Epithelial cell of proximal tubule (primary cell): ENCODE measurements at regions not wholly inside any gene's neighbourhood (a gene's known extent, or its start where the extent isn't known, plus 50 kb on each side); places are given as distances from the start of the nearest gene placed in this dataset.
"Not testable (repeated sequence)": the region's sequence is repeated elsewhere in the genome, so short reads cannot be mapped to it uniquely, and the experiment has no call there.

ENCODE experiments used
- DNase-seq: peaks from one replicate; pipeline ENCODE4 v3.0.0-alpha.2; 2011; ENCODE audit warnings: low read depth
- H3K4me3 ChIP-seq: 2 replicates; pipeline ENCODE4 v1.5.1; 2011; ENCODE audit warnings: low read depth, mild to moderate bottlenecking, low read length
- TF ChIP-seq, protein P1 (sequence below): conservative IDR thresholded peaks from 2 replicates; pipeline ENCODE4 v1.5.1; 2012; ENCODE audit warnings: low read depth, mild to moderate bottlenecking, low read length

DNA sequence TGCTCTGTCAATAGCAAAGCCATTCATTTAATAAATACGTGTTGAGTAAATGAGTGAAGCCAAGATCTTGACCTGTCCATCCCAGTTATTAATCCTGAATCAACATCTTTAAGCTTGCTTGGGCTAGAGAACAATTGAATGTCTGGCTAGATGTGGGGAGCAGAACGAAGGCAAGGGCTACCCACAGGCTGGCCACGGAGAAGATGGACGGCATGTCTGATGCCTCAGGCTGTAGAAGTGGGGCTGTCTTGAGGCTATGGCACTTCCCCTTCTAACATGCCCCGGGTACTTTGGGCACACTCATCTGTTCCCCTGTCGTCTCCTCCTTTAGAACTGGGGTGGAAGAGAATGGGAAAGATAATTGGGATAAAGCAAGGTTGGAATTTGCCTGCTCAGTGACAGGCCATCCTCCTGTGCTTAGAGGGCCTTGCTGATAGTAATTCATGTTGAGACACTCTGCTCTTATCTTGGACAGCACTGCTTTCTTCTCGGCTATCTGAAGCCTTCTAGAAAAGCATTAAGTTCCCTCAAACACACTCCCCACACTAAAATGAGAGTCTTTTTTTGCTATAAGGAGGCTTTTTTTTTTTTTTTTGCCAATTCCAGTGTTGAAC is 225.7 kb downstream of the MREG start:
- no peak overlapping the region for H3K4me3 ChIP-seq
- no peak for DNase-seq
- TF ChIP-seq, protein P1, sequence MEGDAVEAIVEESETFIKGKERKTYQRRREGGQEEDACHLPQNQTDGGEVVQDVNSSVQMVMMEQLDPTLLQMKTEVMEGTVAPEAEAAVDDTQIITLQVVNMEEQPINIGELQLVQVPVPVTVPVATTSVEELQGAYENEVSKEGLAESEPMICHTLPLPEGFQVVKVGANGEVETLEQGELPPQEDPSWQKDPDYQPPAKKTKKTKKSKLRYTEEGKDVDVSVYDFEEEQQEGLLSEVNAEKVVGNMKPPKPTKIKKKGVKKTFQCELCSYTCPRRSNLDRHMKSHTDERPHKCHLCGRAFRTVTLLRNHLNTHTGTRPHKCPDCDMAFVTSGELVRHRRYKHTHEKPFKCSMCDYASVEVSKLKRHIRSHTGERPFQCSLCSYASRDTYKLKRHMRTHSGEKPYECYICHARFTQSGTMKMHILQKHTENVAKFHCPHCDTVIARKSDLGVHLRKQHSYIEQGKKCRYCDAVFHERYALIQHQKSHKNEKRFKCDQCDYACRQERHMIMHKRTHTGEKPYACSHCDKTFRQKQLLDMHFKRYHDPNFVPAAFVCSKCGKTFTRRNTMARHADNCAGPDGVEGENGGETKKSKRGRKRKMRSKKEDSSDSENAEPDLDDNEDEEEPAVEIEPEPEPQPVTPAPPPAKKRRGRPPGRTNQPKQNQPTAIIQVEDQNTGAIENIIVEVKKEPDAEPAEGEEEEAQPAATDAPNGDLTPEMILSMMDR, result no peak

DNA sequence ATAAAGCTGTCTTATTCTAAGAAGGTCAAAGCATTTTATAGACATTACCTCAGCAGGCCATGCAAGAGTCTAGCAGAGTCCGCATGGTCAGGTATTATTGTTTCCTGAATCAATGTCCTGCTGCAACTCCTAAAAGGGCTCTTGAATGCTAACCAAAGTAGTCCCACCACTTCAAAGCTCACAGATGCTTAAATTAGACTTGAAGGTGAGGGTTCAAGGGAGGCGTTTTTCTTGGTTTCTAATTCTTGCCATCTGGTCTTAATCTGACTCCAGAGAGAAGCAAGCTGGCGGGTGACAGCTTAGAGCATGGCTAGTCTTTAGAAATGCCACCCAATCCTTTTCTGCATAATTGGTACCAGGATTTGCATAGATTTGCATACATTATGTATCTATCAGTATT is 226.3 kb downstream of the MREG start:
- TF ChIP-seq, protein P1, result no peak
- no peak for DNase-seq
- H3K4me3 ChIP-seq, result no peak overlapping the region

DNA sequence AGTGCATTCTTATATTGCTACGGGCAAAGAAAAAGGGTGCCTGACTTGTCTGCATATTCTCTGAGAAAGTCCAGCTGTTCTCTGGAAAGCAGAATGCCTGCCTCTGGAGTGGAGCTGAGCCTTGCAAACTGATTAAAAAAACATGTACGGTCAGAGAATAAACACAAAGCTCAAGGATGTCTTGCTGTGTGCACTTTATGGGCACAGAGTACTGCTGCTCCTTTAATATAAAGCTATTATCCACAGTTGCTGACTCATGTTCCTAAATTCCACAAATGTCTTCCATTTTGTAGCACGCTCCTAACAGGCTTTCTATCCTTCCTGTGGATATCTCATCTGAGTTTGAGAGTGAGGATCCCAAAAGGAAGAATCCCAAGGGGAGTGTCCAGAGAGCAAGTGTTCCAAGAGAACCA is 229.0 kb downstream of the MREG start:
- TF ChIP-seq, protein P1, result no peak
- no peak overlapping the region for H3K4me3 ChIP-seq
- DNase-seq, result no peak

DNA sequence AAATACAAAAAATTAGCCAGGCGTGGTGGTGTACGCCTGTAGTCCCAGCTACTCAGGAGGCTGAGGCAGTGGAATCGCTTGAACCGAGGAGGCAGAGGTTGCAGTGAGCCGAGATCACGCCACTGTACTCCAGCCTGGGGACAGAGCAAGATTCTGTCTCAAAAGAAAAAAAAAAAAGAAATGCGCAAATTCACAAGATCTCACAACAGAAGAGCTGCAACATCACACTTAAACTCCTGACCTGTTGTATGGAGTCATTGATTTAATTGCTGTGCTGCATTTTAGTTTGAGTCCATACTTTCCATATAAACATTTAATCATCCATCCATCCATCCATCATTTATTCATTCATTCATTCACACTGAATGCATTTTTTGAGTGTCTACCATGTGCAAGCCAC is 229.7 kb downstream of the MREG start:
- DNase-seq, result not testable (repeated sequence)

DNA sequence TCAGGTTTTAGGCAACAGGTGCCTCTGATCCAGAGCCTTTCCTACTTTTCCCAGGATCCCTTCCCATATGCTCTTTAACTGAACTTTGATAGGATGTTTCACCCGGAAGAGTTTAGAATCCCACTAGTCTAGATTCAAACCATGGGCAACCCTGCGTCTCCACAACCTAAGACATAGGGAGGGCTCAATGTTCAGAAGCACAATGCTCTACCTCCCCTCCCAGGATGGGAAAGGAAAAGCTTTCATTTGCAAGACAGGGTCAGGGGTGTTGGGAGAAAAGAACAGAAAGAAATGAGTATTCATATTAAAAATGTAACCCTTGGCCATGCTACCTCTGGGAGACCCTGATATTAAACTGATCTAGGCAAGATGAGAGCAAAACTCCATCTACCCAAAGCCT is 230.4 kb downstream of the MREG start:
- TF ChIP-seq, protein P1, result no peak
- no peak overlapping the region for H3K4me3 ChIP-seq
- DNase-seq, result no peak

More for the DNA sequence above, 229.7 kb downstream of the MREG start:
- H3K4me3 ChIP-seq, result not testable (repeated sequence)

DNA sequence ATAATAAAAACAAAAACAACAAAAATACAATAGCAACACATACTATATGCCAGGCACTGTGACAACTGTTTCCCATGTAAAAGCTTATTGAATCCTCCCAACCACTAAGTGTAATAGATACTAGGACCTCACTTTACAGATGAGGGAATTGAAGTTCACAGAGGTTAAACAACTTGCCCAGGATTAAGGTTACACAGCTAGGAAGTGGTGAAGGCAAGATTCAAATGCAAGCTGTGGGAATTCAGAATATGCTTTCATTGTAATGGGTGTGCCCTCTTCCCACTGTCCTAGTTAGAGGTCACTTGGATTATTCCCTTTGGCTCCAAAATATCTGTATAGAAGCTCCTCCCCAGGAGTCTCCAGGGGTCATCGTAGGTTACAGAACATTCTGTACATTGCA is 231.1 kb downstream of the MREG start:
- DNase-seq, result no peak
- no peak overlapping the region for H3K4me3 ChIP-seq
- TF ChIP-seq, protein P1, result no peak

DNA sequence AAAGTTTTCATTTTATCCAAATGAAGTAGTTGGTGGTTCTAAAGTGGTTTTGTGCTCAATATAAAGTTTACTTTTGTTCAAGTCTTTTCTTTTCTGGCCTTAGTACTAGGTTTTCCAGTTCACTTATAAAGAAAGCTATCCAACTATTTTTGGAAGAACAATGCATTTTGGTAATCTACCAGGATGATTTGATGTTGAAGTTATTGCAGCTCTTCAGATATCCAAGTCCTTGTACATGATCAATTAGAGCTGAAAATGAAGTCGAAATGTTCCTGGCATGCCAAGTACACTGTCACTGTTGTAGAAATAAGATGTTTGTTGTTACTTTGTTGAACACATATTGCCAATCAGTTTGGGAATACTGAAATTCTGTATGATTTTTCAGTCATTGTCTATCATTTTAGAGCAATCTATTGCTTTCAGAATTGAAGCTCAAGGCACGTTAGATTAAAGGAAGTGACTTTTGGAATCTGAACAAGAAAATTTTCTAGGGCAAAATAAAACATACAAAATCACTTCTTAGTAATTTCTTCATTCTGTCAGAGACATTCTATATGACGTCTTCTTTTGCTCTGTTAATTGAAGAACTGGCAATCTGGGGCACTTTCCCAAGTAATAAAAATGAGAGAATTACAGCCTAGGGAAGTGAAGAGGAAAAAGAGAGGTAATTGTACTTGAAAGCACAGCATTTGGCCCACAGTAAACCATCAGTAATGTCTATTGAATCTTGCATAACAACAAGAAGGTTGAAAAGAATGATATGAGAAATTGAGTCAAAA is 232.3 kb downstream of the MREG start:
- DNase-seq, result no peak
- TF ChIP-seq, protein P1, result no peak
- H3K4me3 ChIP-seq, result no peak overlapping the region
